Bronchial epithelial cell (primary cell): ENCODE measurements at regions not wholly inside any gene's neighbourhood (a gene's known extent, or its start where the extent isn't known, plus 50 kb on each side); places are given as distances from the start of the nearest gene placed in this dataset.
A peak's percentile ranks its signal among the peaks of the same experiment; 100 is the strongest.

Experiments used
- DNase-seq: peaks from one replicate; pipeline ENCODE4 v3.0.0-alpha.2; 2010; ENCODE audit warnings: low read depth
- FAIRE-seq: peaks from 2 replicates; lab custom pipeline; 2011; peaks lifted over from hg19 to GRCh38; lab: Jason Lieb, UNC
- H3K27me3 ChIP-seq: 2 replicates; pipeline ENCODE4 v1.5.1; 2011; ENCODE audit warnings: low read length; ENCODE audit not compliant: control insufficient read depth, insufficient read depth
- H3K36me3 ChIP-seq: 2 replicates; pipeline ENCODE4 v1.5.1; 2011; ENCODE audit warnings: low read length; ENCODE audit not compliant: control insufficient read depth, insufficient read depth
- H3K4me3 ChIP-seq: 2 replicates; pipeline ENCODE4 v1.5.1; 2011; ENCODE audit warnings: mild to moderate bottlenecking, low read depth, low read length, control low read depth
- CTCF ChIP-seq: IDR thresholded peaks from 2 replicates; pipeline ENCODE4 v1.5.1; 2011; ENCODE audit warnings: mild to moderate bottlenecking, moderate library complexity, low read length, control low read depth, inconsistent platforms; ENCODE audit not compliant: insufficient read depth, severe bottlenecking

- Histone ChIP-seq H3K36me3 (no peaks in the 10 kb centered on the region), H3K4me3 (no peak overlapping the region), H3K27me3 (no peaks in the 10 kb centered on the region)
- no peak for FAIRE-seq
- DNase-seq, result no peak
- no peak for TF ChIP-seq CTCF
Observed at GRCh38 chr11:119847853-119848252, 118.9 kb upstream of the NECTIN1 start.

- DNase-seq (no peak), FAIRE-seq (no peak)
- no peak overlapping the region for H3K4me3 ChIP-seq
- H3K36me3 ChIP-seq, result no peaks in the 10 kb centered on the region
- TF ChIP-seq CTCF, result no peak
- no peaks in the 10 kb centered on the region for H3K27me3 ChIP-seq
Observed at GRCh38 chr11:119846374-119846773, 117.4 kb upstream of the NECTIN1 start.

GRCh38 chr11:119845756-119846155 lies 116.8 kb upstream of the NECTIN1 start:
- H3K36me3 ChIP-seq, result no peaks in the 10 kb centered on the region
- DNase-seq (peak; percentile 92), FAIRE-seq (peak; percentile 58)
- H3K4me3 ChIP-seq, result no peak overlapping the region
- peaks cover 2% of the 10 kb centered on the region for H3K27me3 ChIP-seq
- TF ChIP-seq CTCF, result no peak

GRCh38 chr11:119845305-119845704 lies 116.3 kb upstream of the NECTIN1 start:
- TF ChIP-seq CTCF, result no peak
- Histone ChIP-seq H3K4me3 (no peak overlapping the region), H3K36me3 (no peaks in the 10 kb centered on the region), H3K27me3 (peaks cover 2% of the 10 kb centered on the region)
- FAIRE-seq (no peak), DNase-seq (no peak)

GRCh38 chr11:119844808-119845207 lies 115.8 kb upstream of the NECTIN1 start:
- no peaks in the 10 kb centered on the region for H3K36me3 ChIP-seq
- no peak overlapping the region for H3K4me3 ChIP-seq
- FAIRE-seq (no peak), DNase-seq (no peak)
- TF ChIP-seq CTCF, result no peak
- H3K27me3 ChIP-seq, result peaks cover 2% of the 10 kb centered on the region

- FAIRE-seq (peak; percentile 72), DNase-seq (peak; percentile 59)
- Histone ChIP-seq H3K36me3 (no peaks in the 10 kb centered on the region), H3K4me3 (no peak overlapping the region), H3K27me3 (peaks cover 2% of the 10 kb centered on the region)
- TF ChIP-seq CTCF, result no peak
Observed at GRCh38 chr11:119843877-119844276, 114.9 kb upstream of the NECTIN1 start.
